Ovary (tissue), 7 donors: ENCODE measurements at regions not wholly inside any gene's neighbourhood (a gene's known extent, or its start where the extent isn't known, plus 50 kb on each side); places are given as distances from the start of the nearest gene placed in this dataset.

Source experiments
- DNase-seq, 5 donors: peaks; one replicate each; pipeline ENCODE4 v3.0.0-alpha.2; 2019 to 2020
- H3K27ac ChIP-seq, 2 donors: fragments of 200-600 bp; one replicate each; pipeline versions ENCODE4 v1.5.1 to v1.8.0; 2019 to 2022
- H3K27me3 ChIP-seq: fragments of 200-600 bp; one replicate; pipeline ENCODE4 v1.8.0; 2022
- H3K36me3 ChIP-seq: fragments of 200-600 bp; sonication (generic); one replicate; pipeline ENCODE4 v1.5.1; 2019
- H3K4me1 ChIP-seq: one replicate; pipeline ENCODE4 v1.8.1; 2013; ENCODE audit warnings: mild to moderate bottlenecking, moderate library complexity; ENCODE audit not compliant: insufficient read depth
- H3K4me3 ChIP-seq: fragments of 200-600 bp; sonication (generic); one replicate; pipeline ENCODE4 v1.5.1; 2017
- H3K9me3 ChIP-seq, 2 donors: fragments of 200-600 bp in 1 of 2; sonication (generic) in 1 of 2; one replicate each; pipeline versions ENCODE4 v1.5.1 to v1.8.1; 2013 to 2019; ENCODE audit warnings: mild to moderate bottlenecking in 1 of 2, moderate library complexity in 1 of 2
- CTCF ChIP-seq, 3 donors: fragments of 450-650 bp in 2 of 3; fragments of 200-600 bp in 1 of 3; IDR thresholded peaks; one replicate each; pipeline versions ENCODE4 v1.5.1 to v1.8.0; 2016 to 2022; ENCODE audit warnings: antibody characterized with exemption in 3 of 3, mild to moderate bottlenecking in 1 of 3
- EP300 ChIP-seq: sonication (generic); formaldehyde crosslinking; IDR thresholded peaks from one replicate; pipeline ENCODE4 v1.6.1; 2017; ENCODE audit warnings: antibody characterized with exemption
- POLR2A ChIP-seq: fragments of 450-650 bp; IDR thresholded peaks from one replicate; pipeline ENCODE4 v1.6.1; 2017; ENCODE audit warnings: antibody characterized with exemption, mild to moderate bottlenecking, moderate library complexity
- WGBS, 3 donors: extraction: QIAGEN DNeasy Blood & Tissue Kit in 1 of 3; methylation state at CpG; one replicate each; pipeline versions ENCODE4 v1.1.5 to v1.1.7; 2013 to 2017; 5-methylcytosine and 5-hydroxymethylcytosine counted together
- intact Hi-C, 4 donors: fragments of 100-400 bp; cut with DNase I; formaldehyde crosslinking; loops; one replicate each; pipeline versions ENCODE4 v1.11.0 to v1.15.1; 2022 to 2023
- donor health status: DM: no; HTN: no; CAD: no; lungs with moderate emphysema.
- donor health status: DM: no; HTN: no; CAD: no.
- donor health status: Bipolar disorder and iron deficiency.
- donor health status: DM: no; HTN: no; CAD: no.
- donor health status: DM: yes; HTN: yes; CAD: no.

GRCh38 chr15:39099524-39099923, 481.4 kb upstream of the THBS1 start:
- intact Hi-C loops, result no loop called here
- WGBS, 3 donors, result 41 to 79% (median 60%) methylated on average over 2 of the region's 2 CpGs
- H3K4me1 ChIP-seq, result no peaks in the 10 kb centered on the region

GRCh38 chr15:39100106-39100660, 480.7 kb upstream of the THBS1 start:
- TF ChIP-seq POLR2A (no peak), EP300 (no peak), CTCF (IDR thresholded peaks at IDR 0.05) (no peak)
- no peaks in the 10 kb centered on the region for H3K9me3 ChIP-seq
- no peak for DNase-seq
- H3K27me3 ChIP-seq, result no peaks in the 10 kb centered on the region
- no peaks in the 10 kb centered on the region for H3K4me1 ChIP-seq
- H3K36me3 ChIP-seq, result no peaks in the 10 kb centered on the region
- 72 to 78% (median 72%) methylated on average over 2 of the region's 2 CpGs for WGBS, 3 donors
- H3K27ac ChIP-seq, result no peak overlapping the region
- intact Hi-C loops, result no loop called here
- H3K4me3 ChIP-seq, result no peak overlapping the region

More at GRCh38 chr15:39099524-39099923, 481.4 kb upstream of the THBS1 start:
- DNase-seq, result no peak
- H3K9me3 ChIP-seq, result no peaks in the 10 kb centered on the region
- no peaks in the 10 kb centered on the region for H3K36me3 ChIP-seq
- H3K4me3 ChIP-seq, result no peak overlapping the region
- no peak for TF ChIP-seq CTCF (IDR thresholded peaks at IDR 0.05)
- TF ChIP-seq EP300, result no peak
- no peak for TF ChIP-seq POLR2A
- no peaks in the 10 kb centered on the region for H3K27me3 ChIP-seq
- no peak overlapping the region for H3K27ac ChIP-seq

GRCh38 chr15:39102431-39102830, 478.4 kb upstream of the THBS1 start:
- Histone ChIP-seq H3K36me3 (no peaks in the 10 kb centered on the region), H3K27me3 (no peaks in the 10 kb centered on the region), H3K4me1 (no peaks in the 10 kb centered on the region), H3K27ac (no peak overlapping the region), H3K9me3 (no peaks in the 10 kb centered on the region), H3K4me3 (no peak overlapping the region)
- intact Hi-C loops, result no loop called here
- 89 to 98% (median 96%) methylated on average over 1 of the region's 1 CpG for WGBS, 3 donors
- no peak for DNase-seq
- TF ChIP-seq POLR2A (no peak), CTCF (IDR thresholded peaks at IDR 0.05) (no peak), EP300 (no peak)

- DNase-seq, result no peak
- Histone ChIP-seq H3K4me1 (no peaks in the 10 kb centered on the region), H3K9me3 (no peaks in the 10 kb centered on the region), H3K27me3 (no peaks in the 10 kb centered on the region), H3K27ac (no peak overlapping the region), H3K36me3 (no peaks in the 10 kb centered on the region), H3K4me3 (no peak overlapping the region)
- 77 to 84% (median 80%) methylated on average over 5 of the region's 5 CpGs for WGBS, 3 donors
- intact Hi-C loops, result no loop called here
- TF ChIP-seq POLR2A (no peak), CTCF (IDR thresholded peaks at IDR 0.05) (no peak), EP300 (no peak)
Measured at GRCh38 chr15:39106950-39107349, 473.9 kb upstream of the THBS1 start.
